Vagina (tissue), 2 donors: ENCODE measurements at regions not wholly inside any gene's neighbourhood (a gene's known extent, or its start where the extent isn't known, plus 50 kb on each side); places are given as distances from the start of the nearest gene placed in this dataset.

Source experiments
- DNase-seq, 2 donors: peaks; one replicate each; pipeline ENCODE4 v3.0.0-alpha.2; 2017; ENCODE audit errors: extremely low spot score in 2 of 2
- H3K27ac ChIP-seq: fragments of 200-600 bp; sonication (generic); one replicate; pipeline ENCODE4 v1.5.1; 2019
- H3K27me3 ChIP-seq: fragments of 200-600 bp; sonication (generic); one replicate; pipeline ENCODE4 v1.5.1; 2019
- H3K36me3 ChIP-seq, 2 donors: fragments of 200-600 bp; sonication (generic); one replicate each; pipeline ENCODE4 v1.5.1; 2017 to 2019
- H3K4me1 ChIP-seq: fragments of 200-600 bp; sonication (generic); one replicate; pipeline ENCODE4 v1.5.1; 2019
- H3K4me3 ChIP-seq, 2 donors: fragments of 200-600 bp; sonication (generic); 1 replicate in 1 of 2; 2 replicates in 1 of 2; pipeline ENCODE4 v1.5.1; 2016 to 2019
- H3K9me3 ChIP-seq: fragments of 200-600 bp; sonication (generic); one replicate; pipeline ENCODE4 v1.5.1; 2019
- POLR2A ChIP-seq, 2 donors: fragments of 450-650 bp; IDR thresholded peaks; one replicate each; pipeline ENCODE4 v1.6.1; 2017; ENCODE audit warnings: antibody characterized with exemption in 2 of 2, mild to moderate bottlenecking in 2 of 2, moderate library complexity in 2 of 2
- POLR2AphosphoS5 ChIP-seq, 2 donors: sonication (generic); formaldehyde crosslinking; IDR thresholded peaks; one replicate each; pipeline ENCODE4 v1.9.0; 2017; ENCODE audit warnings: antibody characterized with exemption in 2 of 2, mild to moderate bottlenecking in 2 of 2, low read depth in 1 of 2; ENCODE audit not compliant: insufficient read depth in 1 of 2
- intact Hi-C: fragments of 100-400 bp; cut with DNase I; formaldehyde crosslinking; loops from one replicate; pipeline ENCODE4 v1.15.1; 2023
- TF ChIP-seq, protein P1 (sequence below), 3 experiments: fragments of 450-650 bp in 2 of 3; fragments of 200-600 bp in 1 of 3; sonication (generic) in 1 of 3; IDR thresholded peaks; one replicate each; pipeline ENCODE4 v1.5.1; 2017 to 2019; ENCODE audit warnings: antibody characterized with exemption in 3 of 3, mild to moderate bottlenecking in 2 of 3, moderate library complexity in 2 of 3

DNA sequence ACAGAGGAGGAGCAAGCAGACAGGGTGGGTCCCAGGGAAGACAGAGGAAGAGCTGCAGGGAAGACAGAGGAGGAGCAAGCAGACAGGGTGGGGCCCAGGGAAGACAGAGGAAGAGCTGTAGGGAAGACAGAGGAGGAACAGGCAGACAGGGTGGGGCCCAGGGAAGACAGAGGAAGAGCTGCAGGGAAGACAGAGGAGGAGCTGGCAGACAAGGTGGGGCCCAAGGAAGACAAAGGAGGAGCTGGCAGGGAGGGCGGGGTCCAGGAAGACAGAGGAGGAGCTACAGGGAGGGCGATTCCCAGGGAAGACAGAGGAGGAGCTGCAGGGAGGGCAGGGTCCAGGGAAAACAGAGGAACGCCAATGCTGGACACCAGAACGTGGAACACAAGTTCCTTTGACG is 66.5 kb downstream of the PLXNA1 start:
- intact Hi-C loops = no loop called here
- no peaks in the 10 kb centered on the region for H3K9me3 ChIP-seq
- no peaks in the 10 kb centered on the region for H3K27me3 ChIP-seq
- no peak for DNase-seq
- no peak overlapping the region for H3K27ac ChIP-seq
- H3K36me3 ChIP-seq = no peaks in the 10 kb centered on the region
- no peak overlapping the region for H3K4me3 ChIP-seq
- peaks cover 9% of the 10 kb centered on the region for H3K4me1 ChIP-seq
- no peak for TF ChIP-seq POLR2AphosphoS5 (IDR thresholded peaks at IDR 0.05; ENCODE audit: insufficient read depth in 1 of 2, low read depth in 1 of 2)
- TF ChIP-seq, protein P1, sequence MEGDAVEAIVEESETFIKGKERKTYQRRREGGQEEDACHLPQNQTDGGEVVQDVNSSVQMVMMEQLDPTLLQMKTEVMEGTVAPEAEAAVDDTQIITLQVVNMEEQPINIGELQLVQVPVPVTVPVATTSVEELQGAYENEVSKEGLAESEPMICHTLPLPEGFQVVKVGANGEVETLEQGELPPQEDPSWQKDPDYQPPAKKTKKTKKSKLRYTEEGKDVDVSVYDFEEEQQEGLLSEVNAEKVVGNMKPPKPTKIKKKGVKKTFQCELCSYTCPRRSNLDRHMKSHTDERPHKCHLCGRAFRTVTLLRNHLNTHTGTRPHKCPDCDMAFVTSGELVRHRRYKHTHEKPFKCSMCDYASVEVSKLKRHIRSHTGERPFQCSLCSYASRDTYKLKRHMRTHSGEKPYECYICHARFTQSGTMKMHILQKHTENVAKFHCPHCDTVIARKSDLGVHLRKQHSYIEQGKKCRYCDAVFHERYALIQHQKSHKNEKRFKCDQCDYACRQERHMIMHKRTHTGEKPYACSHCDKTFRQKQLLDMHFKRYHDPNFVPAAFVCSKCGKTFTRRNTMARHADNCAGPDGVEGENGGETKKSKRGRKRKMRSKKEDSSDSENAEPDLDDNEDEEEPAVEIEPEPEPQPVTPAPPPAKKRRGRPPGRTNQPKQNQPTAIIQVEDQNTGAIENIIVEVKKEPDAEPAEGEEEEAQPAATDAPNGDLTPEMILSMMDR (IDR thresholded peaks at IDR 0.05) = no peak
- TF ChIP-seq POLR2A (IDR thresholded peaks at IDR 0.05) = no peak

DNA sequence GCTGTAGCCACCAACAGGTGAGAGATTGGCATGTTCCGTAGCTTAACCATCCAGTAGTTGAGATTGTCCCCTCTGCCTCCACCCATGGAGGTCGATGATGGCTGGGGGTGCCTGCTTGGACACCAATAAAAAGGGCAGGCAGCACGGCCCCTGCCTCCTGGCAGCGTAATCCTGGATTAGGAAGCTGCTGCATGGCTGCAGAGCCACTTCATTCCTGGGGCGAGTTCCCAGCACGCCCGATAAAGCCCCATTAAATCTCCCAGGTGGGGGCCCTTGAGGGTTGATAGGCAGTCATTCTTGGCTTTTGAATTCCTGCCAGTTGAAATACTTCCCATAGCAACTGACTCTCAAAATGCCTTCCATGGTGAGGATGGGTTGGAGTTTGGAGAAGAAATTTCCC is 67.8 kb downstream of the PLXNA1 start:
- no peaks in the 10 kb centered on the region for H3K36me3 ChIP-seq
- DNase-seq = no peak
- intact Hi-C loops = no loop called here

DNA sequence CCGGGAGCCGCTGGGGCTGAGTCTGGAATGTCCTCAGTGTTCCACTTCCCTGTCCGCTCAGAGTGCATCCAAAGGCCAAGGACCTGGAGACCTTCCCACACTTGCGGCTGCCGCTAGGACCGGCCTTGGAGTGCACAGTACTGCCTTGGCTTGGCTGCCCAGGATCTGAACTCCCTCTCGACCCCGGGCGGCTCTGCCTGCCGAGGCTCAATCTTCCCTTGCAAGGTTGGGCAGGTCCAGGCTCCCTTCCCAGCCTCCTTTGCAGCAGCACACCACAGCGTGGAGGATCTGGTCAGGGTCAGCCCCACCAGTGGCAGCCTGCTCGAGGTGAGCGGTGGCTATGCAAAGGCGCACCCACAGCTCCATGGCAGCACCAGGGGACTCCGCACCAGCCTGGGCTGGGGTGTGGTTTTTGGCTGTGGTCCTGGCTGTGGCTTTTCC is 69.2 kb downstream of the PLXNA1 start:
- Histone ChIP-seq H3K27ac (no peak overlapping the region), H3K4me1 (peaks cover 9% of the 10 kb centered on the region), H3K4me3 (no peak overlapping the region), H3K9me3 (no peaks in the 10 kb centered on the region), H3K27me3 (no peaks in the 10 kb centered on the region), H3K36me3 (no peaks in the 10 kb centered on the region)
- no peak for DNase-seq
- intact Hi-C loops = no loop called here
- TF ChIP-seq, protein P1 (IDR thresholded peaks at IDR 0.05) = no peak
- no peak for TF ChIP-seq POLR2A (IDR thresholded peaks at IDR 0.05)
- TF ChIP-seq POLR2AphosphoS5 (IDR thresholded peaks at IDR 0.05; ENCODE audit: insufficient read depth in 1 of 2, low read depth in 1 of 2) = no peak

More for the DNA sequence above, 67.8 kb downstream of the PLXNA1 start:
- Histone ChIP-seq H3K4me1 (peaks cover 9% of the 10 kb centered on the region), H3K9me3 (no peaks in the 10 kb centered on the region), H3K27ac (no peak overlapping the region), H3K27me3 (no peaks in the 10 kb centered on the region), H3K4me3 (no peak overlapping the region)
- TF ChIP-seq, protein P1 (IDR thresholded peaks at IDR 0.05) = no peak
- no peak for TF ChIP-seq POLR2A (IDR thresholded peaks at IDR 0.05)
- no peak for TF ChIP-seq POLR2AphosphoS5 (IDR thresholded peaks at IDR 0.05; ENCODE audit: insufficient read depth in 1 of 2, low read depth in 1 of 2)

DNA sequence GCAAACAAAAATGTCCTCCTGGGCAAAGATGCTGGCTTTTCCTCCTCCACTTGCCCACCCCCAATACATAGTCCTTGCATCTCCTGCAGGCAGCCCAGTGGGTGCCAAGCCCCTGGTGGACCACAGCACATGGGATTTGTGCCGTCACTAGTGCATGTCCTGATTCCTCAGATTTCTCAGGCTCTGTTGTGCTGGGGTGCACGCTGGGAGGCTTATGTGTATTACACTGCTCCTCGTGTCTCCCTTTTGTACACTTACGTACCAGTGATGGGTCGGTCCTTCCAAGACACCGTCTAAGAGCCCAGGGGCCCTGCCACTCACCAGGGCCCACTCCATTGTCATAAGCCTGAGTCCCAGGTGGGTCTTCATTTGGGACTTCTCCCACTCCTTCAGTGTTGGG is 70.1 kb downstream of the PLXNA1 start:
- H3K9me3 ChIP-seq = no peaks in the 10 kb centered on the region
- TF ChIP-seq POLR2AphosphoS5 (IDR thresholded peaks at IDR 0.05; ENCODE audit: insufficient read depth in 1 of 2, low read depth in 1 of 2) = no peak
- TF ChIP-seq, protein P1 (IDR thresholded peaks at IDR 0.05) = no peak
- no peak for TF ChIP-seq POLR2A (IDR thresholded peaks at IDR 0.05)
- intact Hi-C loops = no loop called here
- H3K27ac ChIP-seq = no peak overlapping the region
- H3K36me3 ChIP-seq = no peaks in the 10 kb centered on the region
- no peaks in the 10 kb centered on the region for H3K27me3 ChIP-seq
- H3K4me1 ChIP-seq = peaks cover 9% of the 10 kb centered on the region
- no peak for DNase-seq
- no peak overlapping the region for H3K4me3 ChIP-seq

DNA sequence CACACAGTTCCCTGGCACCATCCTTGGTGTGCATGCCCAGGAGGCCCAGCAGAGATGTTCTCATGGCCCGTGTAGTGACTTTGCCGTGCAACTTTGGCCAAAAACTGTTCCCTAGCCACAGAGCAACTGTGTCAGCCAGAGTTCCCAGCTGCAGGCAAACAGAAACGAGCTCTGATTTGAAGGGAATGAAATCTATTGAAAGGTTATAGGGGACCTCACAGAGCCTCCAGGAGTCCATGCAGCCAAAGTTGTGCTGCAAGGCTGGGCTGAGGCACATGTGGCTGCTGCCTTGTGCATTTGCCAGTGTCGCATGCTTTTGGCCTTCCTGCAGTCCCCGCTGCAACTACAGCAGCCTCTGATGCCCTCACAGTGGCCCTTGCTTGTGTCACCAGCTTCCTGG is 70.5 kb downstream of the PLXNA1 start:
- no peak overlapping the region for H3K27ac ChIP-seq
- H3K9me3 ChIP-seq = no peaks in the 10 kb centered on the region
- no peaks in the 10 kb centered on the region for H3K36me3 ChIP-seq
- H3K4me1 ChIP-seq = peaks cover 9% of the 10 kb centered on the region
- no peak overlapping the region for H3K4me3 ChIP-seq
- intact Hi-C loops = no loop called here
- no peak for DNase-seq
- TF ChIP-seq POLR2A (IDR thresholded peaks at IDR 0.05) (no peak), POLR2AphosphoS5 (IDR thresholded peaks at IDR 0.05; ENCODE audit: insufficient read depth in 1 of 2, low read depth in 1 of 2) (no peak)
- TF ChIP-seq, protein P1 (IDR thresholded peaks at IDR 0.05) = no peak
- H3K27me3 ChIP-seq = no peaks in the 10 kb centered on the region
